Muscle layer of colon (tissue), 2 donors: ENCODE measurements at regions not wholly inside any gene's neighbourhood (a gene's known extent, or its start where the extent isn't known, plus 50 kb on each side); places are given as distances from the start of the nearest gene placed in this dataset.

Experiments
- H3K27ac ChIP-seq: one replicate; pipeline ENCODE4 v1.7.0; 2013; ENCODE audit warnings: low read depth, mild to moderate bottlenecking, low read length, moderate library complexity
- H3K27me3 ChIP-seq, 2 donors: one replicate each; pipeline ENCODE4 v1.7.0; 2013; ENCODE audit warnings: low read length in 2 of 2, mild to moderate bottlenecking in 2 of 2; ENCODE audit not compliant: insufficient read depth in 2 of 2, control insufficient read depth in 1 of 2
- H3K36me3 ChIP-seq: one replicate; pipeline ENCODE4 v1.7.0; 2013; ENCODE audit warnings: mild to moderate bottlenecking, low read length; ENCODE audit not compliant: insufficient read depth
- H3K4me1 ChIP-seq: one replicate; pipeline ENCODE4 v1.7.0; 2013; ENCODE audit warnings: mild to moderate bottlenecking, low read length; ENCODE audit not compliant: insufficient read depth
- H3K4me3 ChIP-seq, 2 donors: one replicate each; pipeline ENCODE4 v1.7.0; 2013; ENCODE audit warnings: low read length in 2 of 2, low read depth in 1 of 2, mild to moderate bottlenecking in 1 of 2, moderate library complexity in 1 of 2
- H3K9ac ChIP-seq: one replicate; pipeline ENCODE4 v1.7.0; 2013; ENCODE audit warnings: low read length
- H3K9me3 ChIP-seq: one replicate; pipeline ENCODE4 v1.7.0; 2013; ENCODE audit warnings: mild to moderate bottlenecking, low read length
- donor health status: abdominal sarcoma.
- donor health status: Adenocarcinoma of cecum.

- Histone ChIP-seq H3K36me3 (no peaks in the 10 kb centered on the region), H3K9me3 (no peaks in the 10 kb centered on the region), H3K27ac (no peak overlapping the region), H3K4me3 (no peak overlapping the region), H3K27me3 (no peaks in the 10 kb centered on the region), H3K4me1 (peaks cover 7% of the 10 kb centered on the region), H3K9ac (no peak overlapping the region)
Observed at GRCh38 chr20:53712212-53712977, 118.8 kb upstream of the ZNF217 start.

GRCh38 chr20:53711333-53712211 lies 117.9 kb upstream of the ZNF217 start:
- H3K4me3 ChIP-seq: no peak overlapping the region
- H3K9ac ChIP-seq: no peak overlapping the region
- H3K36me3 ChIP-seq: no peaks in the 10 kb centered on the region
- H3K27ac ChIP-seq: no peak overlapping the region
- H3K9me3 ChIP-seq: no peaks in the 10 kb centered on the region
- H3K4me1 ChIP-seq: peaks cover 16% of the 10 kb centered on the region
- no peaks in the 10 kb centered on the region for H3K27me3 ChIP-seq

- Histone ChIP-seq H3K9ac (no peak overlapping the region), H3K4me3 (no peak overlapping the region), H3K27ac (no peak overlapping the region), H3K9me3 (no peaks in the 10 kb centered on the region), H3K27me3 (no peaks in the 10 kb centered on the region), H3K4me1 (peaks cover 16% of the 10 kb centered on the region), H3K36me3 (no peaks in the 10 kb centered on the region)
Observed at GRCh38 chr20:53708129-53708968, 114.7 kb upstream of the ZNF217 start.

GRCh38 chr20:53707371-53708055 lies 113.9 kb upstream of the ZNF217 start:
- no peaks in the 10 kb centered on the region for H3K36me3 ChIP-seq
- no peak overlapping the region for H3K4me3 ChIP-seq
- H3K9ac ChIP-seq: no peak overlapping the region
- H3K4me1 ChIP-seq: peaks cover 16% of the 10 kb centered on the region
- H3K27ac ChIP-seq: no peak overlapping the region
- no peaks in the 10 kb centered on the region for H3K27me3 ChIP-seq
- no peaks in the 10 kb centered on the region for H3K9me3 ChIP-seq

- Histone ChIP-seq H3K4me1 (peaks cover 16% of the 10 kb centered on the region), H3K9ac (no peak overlapping the region), H3K27me3 (no peaks in the 10 kb centered on the region), H3K4me3 (no peak overlapping the region), H3K27ac (no peak overlapping the region), H3K9me3 (no peaks in the 10 kb centered on the region), H3K36me3 (no peaks in the 10 kb centered on the region)
Observed at GRCh38 chr20:53706466-53707370, 113.1 kb upstream of the ZNF217 start.

- Histone ChIP-seq H3K9ac (no peak overlapping the region), H3K27me3 (no peaks in the 10 kb centered on the region), H3K9me3 (no peaks in the 10 kb centered on the region), H3K27ac (no peak overlapping the region), H3K4me1 (peaks cover 16% of the 10 kb centered on the region), H3K4me3 (no peak overlapping the region), H3K36me3 (no peaks in the 10 kb centered on the region)
Observed at GRCh38 chr20:53706008-53706465, 112.4 kb upstream of the ZNF217 start.

GRCh38 chr20:53702617-53703016 lies 109.0 kb upstream of the ZNF217 start:
- Histone ChIP-seq H3K4me3 (no peak overlapping the region), H3K36me3 (no peaks in the 10 kb centered on the region), H3K27ac (no peak overlapping the region), H3K4me1 (peaks cover 11% of the 10 kb centered on the region), H3K9ac (no peak overlapping the region), H3K9me3 (no peaks in the 10 kb centered on the region), H3K27me3 (no peaks in the 10 kb centered on the region)

- Histone ChIP-seq H3K27ac (no peak overlapping the region), H3K9me3 (no peaks in the 10 kb centered on the region), H3K36me3 (no peaks in the 10 kb centered on the region), H3K4me3 (no peak overlapping the region), H3K9ac (no peak overlapping the region), H3K4me1 (no peaks in the 10 kb centered on the region), H3K27me3 (no peaks in the 10 kb centered on the region)
Observed at GRCh38 chr20:53699906-53700305, 106.3 kb upstream of the ZNF217 start.

GRCh38 chr20:53699085-53699674 lies 105.5 kb upstream of the ZNF217 start:
- Histone ChIP-seq H3K36me3 (no peaks in the 10 kb centered on the region), H3K9ac (no peak overlapping the region), H3K9me3 (no peaks in the 10 kb centered on the region), H3K27me3 (no peaks in the 10 kb centered on the region), H3K4me3 (no peak overlapping the region), H3K27ac (no peak overlapping the region), H3K4me1 (no peaks in the 10 kb centered on the region)
